A172 (cell line): ENCODE measurements at regions not wholly inside any gene's neighbourhood (a gene's known extent, or its start where the extent isn't known, plus 50 kb on each side); places are given as distances from the start of the nearest gene placed in this dataset.

ENCODE experiments used
- DNase-seq: peaks from one replicate; pipeline ENCODE4 v3.0.0-alpha.2; 2015; ENCODE audit warnings: low spot score

- no peak for DNase-seq
Observed at GRCh38 chr17:79521225-79521624, 89.6 kb downstream of the RBFOX3 start.

GRCh38 chr17:79520167-79521165, 90.4 kb downstream of the RBFOX3 start:
- DNase-seq: no peak

DNA sequence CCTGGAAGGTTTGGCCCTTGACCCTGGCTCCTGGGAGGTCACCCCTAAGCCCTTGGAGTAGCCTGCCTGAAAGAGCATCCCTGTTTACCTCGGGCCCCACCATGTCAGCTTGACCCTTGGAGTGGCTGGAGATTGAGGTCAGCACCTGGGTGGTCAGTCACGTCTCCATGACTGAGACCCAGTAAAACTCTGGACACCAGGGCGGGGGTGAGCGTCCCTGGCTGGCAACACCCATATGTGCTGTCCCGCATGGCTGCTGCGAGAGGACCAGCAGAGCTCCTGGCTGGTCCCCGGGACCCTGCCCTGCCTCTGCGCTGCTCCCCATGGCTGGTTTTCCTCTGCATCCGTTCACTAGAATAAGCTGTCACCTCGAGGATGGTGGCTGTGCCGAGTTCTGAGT, 91.2 kb downstream of the RBFOX3 start:
- no peak for DNase-seq

DNA sequence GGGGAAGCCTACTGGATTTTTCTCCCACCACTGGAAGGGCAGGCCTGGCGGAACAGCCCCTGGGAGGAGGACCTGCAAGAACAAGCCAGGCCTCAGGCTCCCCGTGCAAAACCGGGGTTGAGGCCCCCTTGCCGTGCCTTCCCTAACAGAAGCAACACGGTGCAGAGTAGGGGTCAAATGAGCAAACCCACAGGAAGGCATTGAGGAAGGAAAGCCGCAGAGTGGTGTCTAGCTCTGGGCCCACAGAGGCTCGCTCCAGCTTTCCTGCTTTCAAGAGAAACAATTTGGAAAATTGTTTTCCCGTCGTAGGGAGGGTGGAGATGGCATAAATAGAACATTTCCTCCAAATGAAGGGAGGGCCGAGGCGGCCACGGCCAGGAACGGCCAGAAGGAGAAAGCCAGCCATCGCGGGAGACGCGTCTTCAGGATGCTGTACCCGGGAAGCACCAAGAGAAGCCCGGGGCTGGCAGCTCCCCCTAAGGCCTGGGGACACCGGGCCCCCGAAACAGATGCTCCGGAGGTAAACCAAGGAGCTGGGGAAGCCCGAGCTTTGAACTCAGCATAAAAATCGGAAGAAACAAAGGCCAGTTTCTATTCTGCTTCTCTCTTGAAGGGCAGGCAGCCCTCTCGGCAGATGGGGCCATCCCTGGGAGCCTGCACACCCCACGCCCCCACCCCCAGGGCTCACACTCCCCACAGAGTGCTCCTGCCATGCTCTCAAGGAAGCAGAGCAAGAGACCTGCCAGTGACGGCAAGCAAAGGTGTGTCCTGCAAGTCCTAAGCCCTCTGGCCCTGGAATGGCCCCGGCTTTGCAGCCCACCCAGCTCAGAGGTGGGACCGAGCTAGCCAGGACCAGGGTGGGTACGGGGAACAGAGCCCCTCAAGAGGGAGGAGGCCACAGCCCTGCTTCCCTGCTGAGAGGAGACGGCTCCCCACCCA, 92.0 kb downstream of the RBFOX3 start:
- no peak for DNase-seq

DNA sequence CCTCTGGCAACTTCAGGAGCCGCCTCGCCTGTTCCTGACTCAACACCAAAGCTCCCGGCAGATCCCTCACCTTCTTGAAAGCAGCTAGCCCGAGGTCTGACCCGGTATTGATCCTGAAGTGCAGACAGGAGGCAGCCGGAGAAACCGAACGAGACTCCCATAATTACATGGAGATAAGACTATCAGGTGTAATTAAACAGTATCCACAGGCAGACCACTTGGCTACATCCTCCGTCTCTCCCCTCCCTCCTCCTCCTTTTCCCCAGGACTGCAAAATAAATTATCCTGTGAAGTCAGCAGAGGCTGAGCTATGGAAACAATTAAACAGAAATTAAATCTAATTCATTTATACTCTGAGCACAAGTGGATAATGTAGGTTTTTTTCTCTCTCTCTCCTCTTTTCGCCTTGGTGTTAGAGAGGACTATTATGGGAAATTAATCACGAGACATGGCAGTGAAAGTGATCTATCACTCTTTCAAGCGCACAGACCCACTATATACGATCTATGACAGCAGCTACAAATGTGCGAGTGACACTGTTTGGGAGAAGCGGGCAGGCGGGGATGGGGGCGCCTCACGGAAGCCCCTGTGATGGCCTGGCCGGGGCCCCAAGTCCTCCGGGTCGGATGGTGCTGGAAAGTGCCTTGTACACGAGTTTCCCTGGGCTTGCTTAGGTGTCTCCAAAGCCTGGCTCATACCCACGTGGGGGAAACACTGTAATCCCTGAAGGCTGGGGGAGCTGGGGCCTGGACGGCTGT, 92.8 kb downstream of the RBFOX3 start:
- DNase-seq: no peak

DNA sequence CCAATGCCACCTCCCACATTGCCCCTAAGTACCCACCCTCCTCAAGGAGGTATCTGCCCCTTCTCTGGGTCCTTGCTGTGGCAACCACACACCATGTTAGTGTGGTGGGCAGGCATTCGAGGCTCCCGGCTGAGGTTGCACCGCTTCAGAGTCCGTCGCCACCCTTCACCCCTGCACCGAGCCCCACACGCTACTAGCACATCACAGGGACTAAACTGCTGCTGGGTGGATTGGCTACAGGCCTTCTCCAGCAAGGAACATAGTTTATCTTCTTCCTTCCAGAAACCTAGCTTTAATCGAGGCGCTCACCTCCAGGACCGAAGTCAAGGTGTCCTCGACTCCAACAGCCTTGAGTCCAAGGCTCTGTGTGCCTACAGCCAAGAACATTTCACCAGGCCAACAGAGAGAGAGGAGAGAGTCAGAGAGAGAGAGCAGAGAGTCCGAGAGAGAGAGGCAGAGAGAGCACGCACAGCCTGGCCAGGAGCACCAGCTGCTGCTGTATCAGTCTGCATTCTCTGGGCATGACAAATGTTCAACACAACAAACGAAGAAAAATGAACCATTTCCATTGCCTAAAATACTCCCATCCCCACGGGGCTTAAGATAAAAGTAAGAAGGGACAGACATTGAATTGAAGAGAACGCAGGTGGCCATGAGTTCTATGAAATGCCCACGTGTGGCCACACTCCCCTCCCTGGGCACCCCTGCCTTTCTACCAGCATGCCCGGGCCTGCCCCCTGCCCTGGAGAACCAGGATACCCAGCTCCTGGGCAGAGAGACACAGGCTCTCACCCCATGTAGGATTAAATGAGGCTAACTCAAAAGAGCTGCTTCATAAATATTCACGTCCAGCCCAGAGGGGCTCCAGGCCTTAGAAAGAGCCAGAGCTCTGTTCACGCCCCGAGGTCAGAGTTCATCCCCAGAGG, 94.9 kb downstream of the RBFOX3 start:
- DNase-seq: no peak

DNA sequence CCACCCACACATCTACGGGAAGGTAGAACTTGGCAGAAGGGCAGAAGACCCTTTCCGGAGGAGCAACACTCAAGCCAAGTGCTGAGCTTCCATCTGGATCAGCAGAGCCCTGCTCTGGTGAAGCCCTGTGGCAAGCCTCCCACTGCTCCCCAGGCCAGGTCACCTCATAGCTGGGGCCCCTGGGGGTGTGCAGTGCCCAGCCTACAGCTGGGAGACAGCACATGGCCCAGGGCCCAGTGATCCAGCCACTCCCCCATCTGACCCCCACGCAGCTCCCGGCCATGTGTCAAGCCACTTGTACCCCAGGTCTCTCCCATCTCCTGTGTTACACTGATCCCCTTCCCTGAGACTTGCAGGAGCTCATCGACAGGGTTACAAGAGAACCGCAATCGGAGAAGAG, 95.7 kb downstream of the RBFOX3 start:
- DNase-seq: no peak

DNA sequence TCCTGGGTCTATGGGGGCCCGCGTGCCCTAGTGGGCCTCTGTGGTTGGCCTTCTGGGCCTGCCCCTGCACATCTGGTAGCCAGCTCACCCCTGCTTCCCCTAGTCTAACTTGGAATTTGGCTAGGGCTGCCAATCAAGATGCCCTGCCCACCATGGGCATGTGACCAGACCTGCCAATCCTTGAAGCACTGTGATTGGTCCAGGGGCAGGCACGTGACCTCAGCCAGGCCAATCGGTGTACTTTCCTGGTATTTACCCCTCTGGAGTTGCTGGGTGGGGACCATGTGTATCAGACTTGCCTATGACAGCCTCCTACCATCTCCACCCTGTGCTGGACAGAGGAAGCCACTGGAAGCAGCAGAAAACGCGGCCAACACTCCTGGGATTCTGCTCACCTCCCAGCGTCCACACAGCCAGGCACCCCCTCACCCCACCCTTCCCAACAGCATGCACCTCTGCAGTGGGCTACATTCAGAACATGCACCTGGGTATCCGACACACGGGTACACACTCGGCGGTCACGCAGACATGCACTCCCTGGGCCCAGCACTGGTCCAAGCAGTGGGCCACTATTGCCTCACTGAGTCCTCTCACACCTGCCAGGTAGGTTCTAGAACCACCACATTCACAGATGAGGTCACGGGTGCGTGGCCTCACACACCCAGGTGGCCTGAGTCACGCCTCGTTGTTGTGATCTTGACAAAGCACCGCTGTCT, 96.9 kb downstream of the RBFOX3 start:
- DNase-seq: peak; percentile 5

DNA sequence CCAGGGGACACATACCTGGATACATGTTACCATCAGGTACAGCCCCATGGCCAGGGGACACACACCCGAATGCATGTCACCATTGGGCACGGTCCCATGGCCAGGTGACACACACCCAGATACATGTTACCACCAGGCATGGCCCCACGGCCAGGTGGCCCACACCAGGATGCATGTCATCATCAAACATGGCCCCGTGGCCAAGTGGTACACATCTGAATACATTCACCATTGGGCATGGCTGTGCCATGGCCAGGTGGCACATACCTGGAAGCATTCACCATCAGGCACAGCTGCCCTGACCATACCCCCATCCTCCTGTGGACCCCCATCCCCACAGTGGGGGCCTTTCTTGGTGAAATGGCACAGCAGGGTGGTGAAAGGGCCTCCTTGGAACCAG, 97.6 kb downstream of the RBFOX3 start:
- no peak for DNase-seq

DNA sequence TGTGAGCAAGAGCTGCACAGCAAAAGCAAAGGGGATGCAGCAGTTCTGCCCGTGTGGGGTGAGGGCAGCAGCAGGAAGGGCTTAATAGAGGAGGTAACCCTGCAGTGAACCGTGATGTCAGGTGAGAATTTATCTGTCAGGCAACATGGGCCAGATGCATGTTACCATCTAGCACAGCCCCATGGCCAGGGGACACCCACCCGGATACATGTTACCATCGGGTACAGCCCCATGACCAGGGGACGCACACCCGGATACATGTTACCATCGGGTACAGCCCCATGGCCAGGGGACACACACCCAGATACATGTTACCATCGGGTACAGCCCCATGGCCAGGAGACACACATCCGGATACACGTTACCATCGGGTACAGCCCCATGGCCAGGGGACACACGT, 99.4 kb downstream of the RBFOX3 start:
- no peak for DNase-seq

GRCh38 chr17:79510071-79510470, 100.8 kb downstream of the RBFOX3 start:
- no peak for DNase-seq

DNA sequence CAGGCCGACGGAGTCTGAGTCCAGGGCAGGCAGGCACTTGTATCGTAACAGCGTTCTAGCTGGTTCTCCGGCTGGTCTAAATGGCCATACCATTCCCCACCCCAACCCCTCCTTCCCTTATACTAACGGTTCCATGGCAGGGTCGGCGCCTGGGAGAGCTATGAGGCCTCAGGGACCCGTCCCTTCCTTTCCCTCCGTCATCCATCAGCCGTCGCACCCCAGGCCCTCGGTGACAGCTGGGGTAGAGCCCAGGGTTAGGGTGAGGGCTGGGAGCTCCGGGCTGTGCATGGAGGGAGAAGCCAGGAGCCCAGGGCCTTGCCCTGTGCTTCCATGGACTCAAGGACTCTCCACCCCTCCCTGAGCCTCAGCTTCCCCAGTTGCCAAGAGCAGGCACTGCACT, 101.4 kb downstream of the RBFOX3 start:
- DNase-seq: no peak

- no peak for DNase-seq
Observed at GRCh38 chr17:79509008-79509407, 101.8 kb downstream of the RBFOX3 start.

DNA sequence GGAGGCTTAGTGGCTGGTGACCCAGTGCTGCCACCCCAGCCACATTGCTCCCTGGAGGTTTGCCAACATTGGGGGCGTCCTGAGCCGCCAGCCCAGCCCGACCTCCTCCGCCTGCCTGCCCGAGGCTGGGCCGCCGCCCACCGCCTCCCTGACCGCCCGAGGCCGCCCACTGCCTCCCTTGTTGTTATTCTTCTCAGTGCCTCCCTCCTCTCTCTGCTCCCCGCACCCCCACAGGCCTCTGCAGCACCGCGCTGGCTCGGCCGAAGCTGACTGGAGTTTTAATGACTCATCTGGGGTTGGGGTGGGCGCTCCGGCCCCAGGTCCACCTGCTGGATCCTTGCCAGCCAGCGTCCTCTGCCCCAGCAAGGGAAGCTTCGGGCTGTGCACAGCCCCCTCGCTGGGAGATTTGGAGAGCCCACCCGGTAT, 102.5 kb downstream of the RBFOX3 start:
- DNase-seq: no peak

DNA sequence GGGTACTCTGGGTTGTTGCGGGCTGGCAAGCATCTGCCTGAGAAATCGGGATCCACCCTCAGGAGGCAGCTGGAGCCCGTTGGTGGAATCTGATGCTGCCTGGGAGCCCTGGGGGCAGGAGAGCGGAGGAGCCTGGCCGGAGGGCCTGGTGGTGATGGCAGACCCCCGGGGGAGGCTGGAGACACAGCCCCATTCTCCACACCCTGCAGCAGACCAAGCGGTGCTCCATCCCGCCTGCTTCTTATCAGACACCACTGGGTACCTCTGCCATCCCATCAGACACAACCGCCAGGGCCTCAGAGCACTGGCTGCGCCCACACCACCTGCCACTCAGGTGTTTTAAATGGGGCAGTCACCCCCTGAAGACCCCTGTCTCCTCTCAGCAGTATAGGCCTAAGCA, 103.9 kb downstream of the RBFOX3 start:
- DNase-seq: no peak

- no peak for DNase-seq
Observed at GRCh38 chr17:79506150-79506870, 104.5 kb downstream of the RBFOX3 start.

DNA sequence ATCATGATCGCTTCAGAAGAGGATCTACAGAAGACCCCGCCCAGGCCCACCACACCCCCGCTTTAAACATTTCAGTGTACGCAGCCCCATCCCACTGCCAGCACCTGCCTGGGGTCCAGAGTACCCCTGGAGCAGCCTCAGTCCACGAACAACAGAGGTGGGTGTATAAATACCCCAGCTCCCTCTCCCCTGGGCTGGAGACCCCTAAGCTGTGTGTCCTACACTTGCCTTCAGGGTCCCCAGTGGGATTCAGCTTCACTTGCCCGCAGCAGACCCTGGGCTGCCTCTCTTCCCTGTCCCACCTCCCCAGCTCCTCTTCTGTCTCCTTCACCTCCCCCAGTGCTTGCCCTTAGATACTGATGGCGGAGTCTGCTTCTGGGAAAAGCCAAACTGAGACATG, 105.7 kb downstream of the RBFOX3 start:
- no peak for DNase-seq

- DNase-seq: no peak
Observed at GRCh38 chr17:79504181-79504605, 106.7 kb downstream of the RBFOX3 start.

DNA sequence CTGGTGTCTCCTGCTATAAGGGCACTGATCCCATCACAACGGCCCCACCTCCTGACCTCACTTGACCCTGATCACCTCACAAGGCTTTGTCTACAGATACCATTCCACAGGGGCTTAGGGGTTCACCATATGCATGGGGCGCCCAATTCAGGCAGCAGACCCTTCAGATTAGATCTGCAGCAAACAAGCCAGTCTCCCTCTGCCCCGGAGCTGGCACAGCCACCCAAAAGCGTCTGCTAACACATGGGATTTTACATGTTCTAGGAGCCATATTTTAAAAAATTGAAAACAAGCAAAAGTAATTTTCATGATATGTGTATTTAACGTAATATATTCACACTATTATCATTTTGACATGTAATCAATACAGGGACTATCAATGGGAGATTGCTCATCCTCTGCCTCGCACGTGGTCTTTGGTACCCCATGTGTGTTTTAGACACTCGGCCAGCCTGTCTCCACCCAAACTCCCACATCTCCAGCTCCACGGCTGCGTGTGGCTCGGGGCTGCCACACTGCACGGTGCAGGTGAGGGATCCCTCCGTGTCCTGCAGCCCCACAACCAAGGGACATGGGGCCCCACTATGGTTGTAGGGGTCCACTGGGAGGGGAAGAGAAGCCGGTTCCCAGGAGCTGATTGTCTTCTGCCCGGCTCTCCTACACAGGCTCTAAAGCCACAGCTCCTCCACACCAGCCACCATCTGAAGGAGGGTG, 107.6 kb downstream of the RBFOX3 start:
- no peak for DNase-seq
